SU-DHL-6 (cell line): ENCODE measurements at regions not wholly inside any gene's neighbourhood (a gene's known extent, or its start where the extent isn't known, plus 50 kb on each side); places are given as distances from the start of the nearest gene placed in this dataset.
"Not testable (repeated sequence)": the region's sequence is repeated elsewhere in the genome, so short reads cannot be mapped to it uniquely, and the experiment has no call there.

Experiments used
- CTCF ChIP-seq: fragments of 200-600 bp; sonication (generic); IDR thresholded peaks from one replicate; pipeline ENCODE4 v1.5.1; 2017; ENCODE audit warnings: antibody characterized with exemption, mild to moderate bottlenecking, low read length, moderate library complexity; ENCODE audit not compliant: insufficient read depth, poor library complexity, severe bottlenecking
- EZH2phosphoT487 ChIP-seq: fragments of 200-600 bp; sonication (generic), shearing (Covaris generic); conservative IDR thresholded peaks from 2 replicates; pipeline ENCODE4 v1.6.1; 2018; ENCODE audit warnings: mild to moderate bottlenecking, antibody characterized with exemption, low read length, moderate library complexity, mixed read lengths

DNA sequence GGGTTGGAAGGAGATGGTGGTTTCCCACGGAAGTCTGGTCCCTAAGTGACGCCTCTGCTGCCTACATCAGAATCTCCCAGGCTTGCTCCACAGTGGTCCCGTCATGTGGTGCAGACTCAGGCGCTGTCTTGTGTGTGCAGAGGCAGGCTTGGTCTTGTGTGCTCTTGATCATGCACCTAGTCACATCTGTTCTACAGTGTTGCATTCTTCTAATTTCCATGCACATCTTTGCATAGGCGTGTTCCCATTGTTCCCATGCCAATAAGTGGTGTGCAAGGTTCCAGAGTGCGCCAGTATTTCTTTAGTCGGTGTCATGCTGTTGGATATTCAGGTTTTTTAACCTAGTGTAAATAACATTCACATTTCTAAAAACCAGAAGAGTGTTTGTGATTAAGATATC is 195.8 kb downstream of the LMLN start:
- not testable (repeated sequence) for TF ChIP-seq CTCF, EZH2phosphoT487
